GM23338 (cell line): ENCODE measurements at regions not wholly inside any gene's neighbourhood (a gene's known extent, or its start where the extent isn't known, plus 50 kb on each side); places are given as distances from the start of the nearest gene placed in this dataset.

Experiments used
- ATAC-seq: fragments of 200-7000 bp; cut with Tn5 transposase; 3 replicates; pipeline ENCODE4 v1.9.1; 2020
- DNase-seq: peaks from one replicate; pipeline ENCODE4 v3.0.0-alpha.2; 2015; ENCODE audit warnings: low spot score
- H2AFZ ChIP-seq: fragments of 200-600 bp; sonication (generic); 2 replicates; pipeline ENCODE4 v1.8.0; 2016; ENCODE audit warnings: antibody characterized with exemption, mild to moderate bottlenecking, moderate library complexity
- H3F3A ChIP-seq: fragments of 200-600 bp; sonication (generic); replicated peaks from 2 replicates; pipeline ENCODE4 v1.8.0; 2017; ENCODE audit warnings: antibody characterized with exemption, mixed run types, low read depth
- H3K27ac ChIP-seq: fragments of 200-600 bp; sonication (generic); 2 replicates; pipeline ENCODE4 v1.6.1; 2016; ENCODE audit warnings: low read depth
- H3K27me3 ChIP-seq: fragments of 200-600 bp; sonication (generic); 2 replicates; pipeline ENCODE4 v1.8.0; 2016; ENCODE audit warnings: mild to moderate bottlenecking, mixed run types, moderate library complexity; ENCODE audit not compliant: insufficient read depth
- H3K36me3 ChIP-seq: fragments of 200-600 bp; sonication (generic); 2 replicates; pipeline ENCODE4 v1.8.0; 2016; ENCODE audit warnings: mild to moderate bottlenecking; ENCODE audit not compliant: insufficient read depth
- H3K4me1 ChIP-seq: fragments of 200-600 bp; sonication (generic); 2 replicates; pipeline ENCODE4 v1.8.0; 2016; ENCODE audit warnings: mild to moderate bottlenecking, moderate library complexity; ENCODE audit not compliant: insufficient read depth
- H3K4me2 ChIP-seq: fragments of 200-600 bp; sonication (generic); 2 replicates; pipeline ENCODE4 v1.7.1; 2017; ENCODE audit warnings: mixed run types
- H3K4me3 ChIP-seq: fragments of 200-600 bp; sonication (generic); 2 replicates; pipeline ENCODE4 v1.6.1; 2016; ENCODE audit warnings: mixed run types
- H3K79me2 ChIP-seq: fragments of 200-600 bp; sonication (generic); replicated peaks from 2 replicates; pipeline ENCODE4 v1.8.0; 2017; ENCODE audit warnings: mild to moderate bottlenecking; ENCODE audit not compliant: insufficient read depth
- H3K9me2 ChIP-seq: fragments of 200-600 bp; sonication (generic); 2 replicates; pipeline ENCODE4 v1.8.0; 2017; ENCODE audit not compliant: insufficient read depth
- H4K20me1 ChIP-seq: fragments of 200-600 bp; sonication (generic); replicated peaks from 2 replicates; pipeline ENCODE4 v1.8.0; 2017; ENCODE audit warnings: mild to moderate bottlenecking; ENCODE audit not compliant: insufficient read depth
- H3K27ac Mint-ChIP-seq: 2 replicates; pipeline ENCODE4 v1.8.0; 2020; ENCODE audit warnings: inconsistent platforms, mild to moderate bottlenecking, moderate library complexity, mixed read lengths
- H3K27me3 Mint-ChIP-seq: 3 replicates; pipeline ENCODE4 v1.8.0; 2022; ENCODE audit warnings: low read depth, mild to moderate bottlenecking, moderate library complexity, mixed read lengths, inconsistent platforms; ENCODE audit not compliant: insufficient read depth, poor library complexity
- H3K36me3 Mint-ChIP-seq: 3 replicates; pipeline ENCODE4 v1.8.0; 2021; ENCODE audit warnings: low read depth, mild to moderate bottlenecking, inconsistent platforms, moderate library complexity, mixed read lengths
- H3K4me1 Mint-ChIP-seq: 3 replicates; pipeline ENCODE4 v1.8.0; 2020; ENCODE audit warnings: mild to moderate bottlenecking, inconsistent platforms, mixed read lengths
- H3K4me3 Mint-ChIP-seq: 3 replicates; pipeline ENCODE4 v1.8.0; 2021; ENCODE audit warnings: moderate library complexity, mild to moderate bottlenecking, inconsistent platforms, mixed read lengths
- H3K9me3 Mint-ChIP-seq: 3 replicates; pipeline ENCODE4 v1.8.0; 2020; ENCODE audit warnings: moderate library complexity, mild to moderate bottlenecking, inconsistent platforms, mixed read lengths
- CREB1 ChIP-seq: fragments of 250-450 bp; sonication (Bioruptor Pico); IDR thresholded peaks from 2 replicates; pipeline ENCODE4 v1.5.0; 2020; ENCODE audit warnings: low read depth, mild to moderate bottlenecking, moderate library complexity
- CTCF ChIP-seq, 2 experiments: fragments of 200-600 bp in 1 of 2; sonication (generic) in 1 of 2; conservative IDR thresholded peaks; 2 replicates each; pipeline versions ENCODE4 v1.5.1 to v1.6.1; 2016 to 2017; ENCODE audit warnings: antibody characterized with exemption in 2 of 2, low read depth in 2 of 2, mild to moderate bottlenecking in 2 of 2, moderate library complexity in 1 of 2
- ETS1 ChIP-seq: IDR thresholded peaks from 2 replicates; pipeline ENCODE4 v1.6.1; 2016; ENCODE audit warnings: antibody characterized with exemption
- EZH2 ChIP-seq: fragments of 200-600 bp; sonication (generic); IDR thresholded peaks from one replicate; pipeline ENCODE4 v1.8.0; 2017; ENCODE audit warnings: antibody characterized with exemption, mild to moderate bottlenecking, low read depth; ENCODE audit not compliant: unreplicated experiment
- EZH2phosphoT487 ChIP-seq: fragments of 200-600 bp; sonication (generic); IDR thresholded peaks from one replicate; pipeline ENCODE4 v1.8.1; 2018; ENCODE audit warnings: antibody characterized with exemption; ENCODE audit not compliant: unreplicated experiment
- JUNB ChIP-seq: IDR thresholded peaks from one replicate; pipeline ENCODE4 v1.6.1; 2016; ENCODE audit warnings: antibody characterized with exemption; ENCODE audit not compliant: unreplicated experiment
- NANOG ChIP-seq: IDR thresholded peaks from 2 replicates; pipeline ENCODE4 v1.6.1; 2016; ENCODE audit warnings: antibody characterized with exemption, borderline replicate concordance
- POLR2AphosphoS5 ChIP-seq: IDR thresholded peaks from 2 replicates; pipeline ENCODE4 v1.6.1; 2016; ENCODE audit warnings: antibody characterized with exemption, low read depth
- REST ChIP-seq: IDR thresholded peaks from one replicate; pipeline ENCODE4 v1.6.1; 2018; ENCODE audit warnings: antibody characterized with exemption; ENCODE audit not compliant: unreplicated experiment
- STAT1 ChIP-seq: IDR thresholded peaks from one replicate; pipeline ENCODE4 v1.6.1; 2016; ENCODE audit warnings: antibody characterized with exemption; ENCODE audit not compliant: unreplicated experiment
- ZNF114 ChIP-seq: fragments of 250-450 bp; sonication (Bioruptor Pico); IDR thresholded peaks from 2 replicates; pipeline ENCODE4 v1.5.0; 2020; ENCODE audit warnings: mild to moderate bottlenecking, moderate library complexity
- ZNF331 ChIP-seq: fragments of 250-450 bp; sonication (Bioruptor Pico); IDR thresholded peaks from 2 replicates; pipeline ENCODE4 v1.5.0; 2020; ENCODE audit warnings: low read depth, mild to moderate bottlenecking, moderate library complexity
- ZNF462 ChIP-seq: fragments of 250-450 bp; sonication (Bioruptor Pico); IDR thresholded peaks from 2 replicates; pipeline ENCODE4 v1.5.0; 2020; ENCODE audit warnings: mild to moderate bottlenecking, moderate library complexity

GRCh38 chr2:83172841-83173240 is 1286.2 kb downstream of the SUCLG1 start:
- Mint-ChIP-seq H3K27ac (no peak overlapping the region), H3K4me1 (no peaks in the 10 kb centered on the region), H3K27me3 (peaks cover 2% of the 10 kb centered on the region), H3K36me3 (no peaks in the 10 kb centered on the region), H3K9me3 (no peaks in the 10 kb centered on the region), H3K4me3 (no peak overlapping the region)
- H3K79me2 ChIP-seq = no peaks in the 10 kb centered on the region
- no peaks in the 10 kb centered on the region for H3K27me3 ChIP-seq
- no peak overlapping the region for H3K4me2 ChIP-seq
- H2AFZ ChIP-seq = no peak overlapping the region
- H3K36me3 ChIP-seq = no peaks in the 10 kb centered on the region
- DNase-seq = no peak
- no peaks in the 10 kb centered on the region for H3F3A ChIP-seq
- no peaks in the 10 kb centered on the region for H4K20me1 ChIP-seq
- H3K9me2 ChIP-seq = 0 out of 2 replicates have a peak, but pooled peaks cover 4% of the 10 kb centered on the region
- TF ChIP-seq STAT1 (no peak), ZNF462 (CRISPR knock-in tag) (no peak), ZNF114 (CRISPR knock-in tag) (no peak), REST (no peak), ETS1 (no peak), EZH2 (no peak), EZH2phosphoT487 (no peak), CREB1 (CRISPR knock-in tag) (no peak), POLR2AphosphoS5 (no peak), JUNB (no peak), CTCF (conservative IDR thresholded peaks at IDR 0.05; ENCODE audit: low read depth in 2 of 2) (no peak), NANOG (no peak), ZNF331 (CRISPR knock-in tag) (no peak)
- H3K4me1 ChIP-seq = no peaks in the 10 kb centered on the region
- no peak overlapping the region for H3K27ac ChIP-seq
- no peak for ATAC-seq
- no peak overlapping the region for H3K4me3 ChIP-seq
